Endothelial cell (in vitro differentiated cells): ENCODE measurements at regions not wholly inside any gene's neighbourhood (a gene's known extent, or its start where the extent isn't known, plus 50 kb on each side); places are given as distances from the start of the nearest gene placed in this dataset.

Experiments
- DNase-seq: peaks from one replicate; pipeline ENCODE4 v3.0.0; 2021; ENCODE audit warnings: low spot score
- H3K27ac Mint-ChIP-seq: one replicate; pipeline ENCODE4 v1.8.0; 2021; ENCODE audit warnings: mixed read lengths, inconsistent platforms; ENCODE audit not compliant: unreplicated experiment
- H3K27me3 Mint-ChIP-seq: one replicate; pipeline ENCODE4 v1.8.0; 2021; ENCODE audit warnings: mild to moderate bottlenecking, moderate library complexity, mixed read lengths, inconsistent platforms; ENCODE audit not compliant: unreplicated experiment
- H3K36me3 Mint-ChIP-seq: one replicate; pipeline ENCODE4 v1.8.0; 2021; ENCODE audit warnings: mild to moderate bottlenecking, low read depth, mixed read lengths, inconsistent platforms; ENCODE audit not compliant: unreplicated experiment
- H3K4me1 Mint-ChIP-seq: one replicate; pipeline ENCODE4 v1.8.0; 2021; ENCODE audit warnings: mild to moderate bottlenecking, mixed read lengths, inconsistent platforms; ENCODE audit not compliant: unreplicated experiment
- H3K4me3 Mint-ChIP-seq: one replicate; pipeline ENCODE4 v1.8.0; 2021; ENCODE audit warnings: mild to moderate bottlenecking, mixed read lengths, inconsistent platforms; ENCODE audit not compliant: unreplicated experiment
- H3K9me3 Mint-ChIP-seq: one replicate; pipeline ENCODE4 v1.8.0; 2021; ENCODE audit warnings: mixed read lengths, inconsistent platforms; ENCODE audit not compliant: unreplicated experiment
- CTCF ChIP-seq: fragments of 200-600 bp; sonication (generic); IDR thresholded peaks from one replicate; pipeline ENCODE4 v1.5.0; 2021; ENCODE audit warnings: antibody characterized with exemption; ENCODE audit not compliant: unreplicated experiment

- no peaks in the 10 kb centered on the region for H3K4me1 Mint-ChIP-seq
- no peaks in the 10 kb centered on the region for H3K27me3 Mint-ChIP-seq
Observed at GRCh38 chr20:20933142-20933958, 172.8 kb downstream of the LINC00237 start.

GRCh38 chr20:20932156-20932555 lies 174.0 kb downstream of the LINC00237 start:
- Mint-ChIP-seq H3K27me3 (no peaks in the 10 kb centered on the region), H3K36me3 (no peaks in the 10 kb centered on the region), H3K4me1 (no peaks in the 10 kb centered on the region), H3K4me3 (no peak overlapping the region), H3K27ac (no peak overlapping the region), H3K9me3 (no peaks in the 10 kb centered on the region)
- no peak for DNase-seq
- TF ChIP-seq CTCF = no peak

More at GRCh38 chr20:20933142-20933958, 172.8 kb downstream of the LINC00237 start:
- H3K27ac Mint-ChIP-seq = no peak overlapping the region
- H3K9me3 Mint-ChIP-seq = no peaks in the 10 kb centered on the region
- no peak for TF ChIP-seq CTCF
- no peaks in the 10 kb centered on the region for H3K36me3 Mint-ChIP-seq
- no peak overlapping the region for H3K4me3 Mint-ChIP-seq
- no peak for DNase-seq

DNA sequence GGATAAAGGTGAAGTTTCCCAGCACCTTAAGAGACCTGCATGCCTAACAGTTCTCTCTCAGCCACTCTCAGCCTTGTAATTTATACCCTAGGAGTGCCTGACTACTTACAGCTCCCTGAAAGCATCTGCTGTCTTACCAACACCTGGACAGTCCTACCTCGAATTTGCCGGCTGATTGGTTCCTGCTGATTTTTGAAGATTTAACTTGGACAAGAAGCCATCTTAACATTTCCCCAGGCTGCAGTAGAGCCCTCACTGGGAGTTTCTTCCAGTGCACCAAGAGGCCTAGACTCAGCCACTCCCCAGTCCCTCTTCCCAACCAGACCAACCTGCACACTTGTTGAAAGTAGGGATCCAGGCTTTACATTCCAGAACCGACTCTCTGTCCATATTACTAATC lies 174.5 kb downstream of the LINC00237 start:
- H3K4me3 Mint-ChIP-seq = no peak overlapping the region

GRCh38 chr20:20931024-20931423 lies 175.1 kb downstream of the LINC00237 start:
- H3K27ac Mint-ChIP-seq = no peak overlapping the region
- H3K4me1 Mint-ChIP-seq = no peaks in the 10 kb centered on the region
- H3K27me3 Mint-ChIP-seq = no peaks in the 10 kb centered on the region
- no peaks in the 10 kb centered on the region for H3K9me3 Mint-ChIP-seq
- H3K36me3 Mint-ChIP-seq = no peaks in the 10 kb centered on the region
- DNase-seq = no peak
- H3K4me3 Mint-ChIP-seq = no peak overlapping the region
- no peak for TF ChIP-seq CTCF

More for the DNA sequence above, 174.5 kb downstream of the LINC00237 start:
- Mint-ChIP-seq H3K4me1 (no peaks in the 10 kb centered on the region), H3K27me3 (no peaks in the 10 kb centered on the region), H3K9me3 (no peaks in the 10 kb centered on the region), H3K36me3 (no peaks in the 10 kb centered on the region), H3K27ac (no peak overlapping the region)
- no peak for DNase-seq
- TF ChIP-seq CTCF = no peak

- no peaks in the 10 kb centered on the region for H3K9me3 Mint-ChIP-seq
- DNase-seq = no peak
- TF ChIP-seq CTCF = no peak
- H3K36me3 Mint-ChIP-seq = no peaks in the 10 kb centered on the region
- H3K27ac Mint-ChIP-seq = no peak overlapping the region
- H3K4me3 Mint-ChIP-seq = no peak overlapping the region
- no peaks in the 10 kb centered on the region for H3K4me1 Mint-ChIP-seq
- H3K27me3 Mint-ChIP-seq = no peaks in the 10 kb centered on the region
Observed at GRCh38 chr20:20930500-20930899, 175.7 kb downstream of the LINC00237 start.
